ENCODE measurements at regions not wholly inside any gene's neighbourhood (a gene's known extent, or its start where the extent isn't known, plus 50 kb on each side); places are given as distances from the start of the nearest gene placed in this dataset.

DNA sequence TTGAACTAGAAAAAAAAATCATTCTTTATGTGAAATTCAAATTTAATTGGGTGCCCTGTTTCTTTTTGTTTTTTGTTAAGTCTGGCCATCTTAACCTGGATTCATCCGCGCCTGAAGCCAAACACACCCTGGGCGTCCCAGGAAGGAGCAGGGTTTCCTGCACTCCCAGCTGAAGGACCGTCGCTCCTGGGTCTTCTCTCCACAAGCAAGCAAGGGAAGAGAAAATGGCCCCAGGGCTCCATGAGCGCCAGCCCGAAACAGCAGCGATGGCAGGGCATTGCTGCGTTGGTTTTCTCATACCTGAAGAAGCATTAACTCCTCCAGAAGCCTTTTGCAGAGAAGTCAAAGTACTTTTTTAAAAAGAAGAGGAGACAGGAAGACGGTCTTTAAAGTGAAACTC, 105.4 kb upstream of the AFDN start:
- no peaks in the 10 kb centered on the region for H3K27me3 ChIP-seq (ENCODE audit: low read depth)
- H3K9me3 ChIP-seq = 0 out of 2 replicates have a peak, but pooled peaks cover 2% of the 10 kb centered on the region
- no peaks in the 10 kb centered on the region for H3K4me1 ChIP-seq
- no peak for DNase-seq (ENCODE audit: low spot score in 2 of 2)
- in situ Hi-C loops (cut with MboI; ENCODE audit: low sequenced_read_pairs) = no loop called here
- no peak overlapping the region for H3K4me3 ChIP-seq
- H3K36me3 ChIP-seq (replicated peaks) = no peaks in the 10 kb centered on the region

GRCh38 chr6:167722634-167723309, 103.9 kb upstream of the AFDN start:
- Histone ChIP-seq H3K4me3 (no peak overlapping the region), H3K4me1 (no peaks in the 10 kb centered on the region), H3K9me3 (0 out of 2 replicates have a peak, but pooled peaks cover under 1% of the 10 kb centered on the region), H3K27me3 (ENCODE audit: low read depth) (no peaks in the 10 kb centered on the region), H3K36me3 (replicated peaks) (no peaks in the 10 kb centered on the region)
- no peak for DNase-seq (ENCODE audit: low spot score in 2 of 2)
- in situ Hi-C loops (cut with MboI; ENCODE audit: low sequenced_read_pairs) = no loop called here

- in situ Hi-C loops (cut with MboI; ENCODE audit: low sequenced_read_pairs) = no loop called here
- Histone ChIP-seq H3K27me3 (ENCODE audit: low read depth) (no peaks in the 10 kb centered on the region), H3K4me3 (no peak overlapping the region), H3K36me3 (replicated peaks) (no peaks in the 10 kb centered on the region), H3K4me1 (no peaks in the 10 kb centered on the region), H3K9me3 (no peaks in the 10 kb centered on the region)
- no peak for DNase-seq (ENCODE audit: low spot score in 2 of 2)
Measured at GRCh38 chr6:167726043-167726621, 100.6 kb upstream of the AFDN start.

DNA sequence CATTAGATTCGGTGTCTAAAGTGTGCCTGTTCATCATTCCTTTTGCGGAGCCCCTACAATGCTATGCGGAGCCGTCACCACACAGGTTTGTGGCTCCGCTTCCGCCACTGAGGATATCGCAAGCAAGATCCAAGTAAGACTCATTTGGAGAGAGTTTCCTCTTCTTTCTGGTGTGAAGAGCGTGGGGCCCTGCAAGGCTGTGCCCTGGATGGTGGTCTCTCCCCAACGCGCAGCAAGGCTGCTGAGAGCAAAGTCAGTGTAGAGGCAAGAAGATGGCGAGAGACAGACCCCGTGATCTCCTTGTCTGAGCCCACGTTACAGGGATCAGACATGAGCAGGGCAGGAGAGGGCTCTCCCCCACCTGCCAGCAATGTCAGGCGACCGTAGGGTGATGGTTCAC, 96.3 kb upstream of the AFDN start:
- in situ Hi-C loops (cut with MboI; ENCODE audit: low sequenced_read_pairs) = no loop called here
- DNase-seq (ENCODE audit: low spot score in 2 of 2) = no peak
- Histone ChIP-seq H3K36me3 (replicated peaks) (no peaks in the 10 kb centered on the region), H3K4me3 (no peak overlapping the region), H3K9me3 (no peaks in the 10 kb centered on the region), H3K4me1 (no peaks in the 10 kb centered on the region), H3K27me3 (ENCODE audit: low read depth) (no peaks in the 10 kb centered on the region)

DNA sequence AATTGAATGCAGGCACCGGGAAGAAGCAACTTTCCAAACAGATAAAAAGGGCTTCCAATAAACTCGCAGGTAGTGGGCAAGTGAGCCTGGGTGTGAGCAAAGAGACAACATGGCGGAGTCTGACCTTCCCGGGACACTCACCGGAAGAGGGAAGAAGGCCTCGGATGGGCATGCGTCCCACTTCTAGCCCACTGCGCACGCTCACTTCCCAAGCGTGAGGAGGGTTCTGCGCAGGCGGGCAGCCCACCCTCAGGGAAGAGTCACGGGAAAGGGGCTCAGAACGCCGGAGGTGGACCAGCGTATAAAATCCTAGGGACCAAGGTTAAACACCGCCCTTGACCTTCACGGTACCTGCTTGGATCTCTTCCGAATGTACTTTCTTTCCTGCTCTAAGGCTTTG, 95.5 kb upstream of the AFDN start:
- in situ Hi-C loops (cut with MboI; ENCODE audit: low sequenced_read_pairs) = no loop called here
- no peak overlapping the region for H3K4me3 ChIP-seq
- DNase-seq (ENCODE audit: low spot score in 2 of 2) = no peak
- no peaks in the 10 kb centered on the region for H3K27me3 ChIP-seq (ENCODE audit: low read depth)
- H3K9me3 ChIP-seq = no peaks in the 10 kb centered on the region
- no peaks in the 10 kb centered on the region for H3K36me3 ChIP-seq (replicated peaks)
- no peaks in the 10 kb centered on the region for H3K4me1 ChIP-seq

- no peak for DNase-seq (ENCODE audit: low spot score in 2 of 2)
- H3K36me3 ChIP-seq (replicated peaks) = no peaks in the 10 kb centered on the region
- no peaks in the 10 kb centered on the region for H3K4me1 ChIP-seq
- H3K9me3 ChIP-seq = no peaks in the 10 kb centered on the region
- H3K4me3 ChIP-seq = no peak overlapping the region
- in situ Hi-C loops (cut with MboI; ENCODE audit: low sequenced_read_pairs) = no loop called here
- no peaks in the 10 kb centered on the region for H3K27me3 ChIP-seq (ENCODE audit: low read depth)
Measured at GRCh38 chr6:167731731-167732422, 94.8 kb upstream of the AFDN start.

DNA sequence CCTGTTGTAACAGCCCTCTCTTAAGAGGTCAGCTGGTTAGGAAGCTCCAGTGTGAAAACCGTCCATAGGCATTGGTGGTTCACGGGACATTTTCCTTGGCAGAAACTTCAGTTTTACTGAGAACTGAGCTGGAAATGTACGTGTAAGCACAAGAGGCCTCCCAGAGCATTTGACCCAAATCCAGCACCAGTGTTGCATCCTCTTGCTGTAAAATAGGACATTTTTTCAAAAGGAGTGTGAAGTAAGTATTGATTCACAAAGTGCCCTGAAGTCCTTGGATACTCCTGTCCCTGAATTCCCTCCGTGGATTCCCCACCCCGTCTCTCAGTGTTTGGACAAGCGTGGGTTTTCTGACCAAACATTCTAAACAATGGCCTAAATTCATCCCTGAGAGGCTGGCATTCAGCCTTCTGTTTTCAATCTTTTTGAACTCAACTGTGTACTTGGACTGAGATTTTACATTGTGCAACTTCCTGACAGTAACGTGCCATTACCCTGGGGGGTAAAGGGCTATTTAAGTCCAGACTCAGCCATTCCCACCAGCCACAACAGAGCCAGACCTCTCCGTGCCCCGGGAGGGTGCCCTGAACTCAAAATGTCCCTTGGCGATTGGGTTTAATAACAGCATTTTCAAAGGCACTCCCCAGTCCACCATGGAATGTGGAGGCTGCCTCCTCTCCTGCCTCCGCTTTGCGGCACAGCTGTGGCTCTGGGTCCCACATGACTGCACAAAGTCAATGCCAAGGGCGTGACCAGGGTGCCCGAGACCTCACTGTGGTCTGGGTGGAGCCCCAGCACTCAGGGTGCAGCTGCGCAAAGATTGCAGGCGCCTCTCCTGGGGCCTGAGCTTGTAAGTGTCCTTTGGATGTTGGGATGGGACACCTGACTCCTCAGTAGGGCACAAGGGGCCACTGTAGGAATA, 92.7 kb upstream of the AFDN start:
- no peaks in the 10 kb centered on the region for H3K9me3 ChIP-seq
- no peaks in the 10 kb centered on the region for H3K36me3 ChIP-seq (replicated peaks)
- no peaks in the 10 kb centered on the region for H3K4me1 ChIP-seq
- no peak for DNase-seq (ENCODE audit: low spot score in 2 of 2)
- no peaks in the 10 kb centered on the region for H3K27me3 ChIP-seq (ENCODE audit: low read depth)
- H3K4me3 ChIP-seq = no peak overlapping the region
- in situ Hi-C loops (cut with MboI; ENCODE audit: low sequenced_read_pairs) = no loop called here

DNA sequence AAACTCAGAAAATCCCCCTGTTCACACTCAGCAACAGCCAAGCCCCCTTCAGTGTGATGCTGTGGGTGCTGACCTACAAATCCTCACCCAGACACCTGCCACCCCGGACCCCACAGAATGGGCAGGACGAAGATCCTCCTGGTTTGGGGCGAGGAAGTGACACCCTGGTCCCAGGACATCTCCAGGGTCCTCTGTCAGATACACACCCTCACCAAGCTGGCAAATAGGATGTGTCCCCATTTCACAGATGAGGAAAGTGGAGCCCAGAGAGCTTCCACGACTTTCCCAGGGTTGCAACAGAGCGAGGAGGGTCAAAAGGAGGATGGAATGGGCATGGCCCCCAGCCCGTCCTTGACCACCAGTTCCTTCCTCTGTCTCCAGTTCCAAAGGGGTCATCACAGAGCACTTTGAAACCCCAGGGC, 92.0 kb upstream of the AFDN start:
- Histone ChIP-seq H3K4me1 (no peaks in the 10 kb centered on the region), H3K36me3 (replicated peaks) (no peaks in the 10 kb centered on the region), H3K27me3 (ENCODE audit: low read depth) (no peaks in the 10 kb centered on the region), H3K4me3 (no peak overlapping the region), H3K9me3 (no peaks in the 10 kb centered on the region)
- DNase-seq (ENCODE audit: low spot score in 2 of 2) = no peak
- in situ Hi-C loops (cut with MboI; ENCODE audit: low sequenced_read_pairs) = no loop called here

- no peak for DNase-seq (ENCODE audit: low spot score in 2 of 2)
- no peaks in the 10 kb centered on the region for H3K27me3 ChIP-seq (ENCODE audit: low read depth)
- H3K9me3 ChIP-seq = no peaks in the 10 kb centered on the region
- H3K4me3 ChIP-seq = no peak overlapping the region
- in situ Hi-C loops (cut with MboI; ENCODE audit: low sequenced_read_pairs) = no loop called here
- no peaks in the 10 kb centered on the region for H3K4me1 ChIP-seq
- no peaks in the 10 kb centered on the region for H3K36me3 ChIP-seq (replicated peaks)
Measured at GRCh38 chr6:167735084-167735950, 91.4 kb upstream of the AFDN start.

DNA sequence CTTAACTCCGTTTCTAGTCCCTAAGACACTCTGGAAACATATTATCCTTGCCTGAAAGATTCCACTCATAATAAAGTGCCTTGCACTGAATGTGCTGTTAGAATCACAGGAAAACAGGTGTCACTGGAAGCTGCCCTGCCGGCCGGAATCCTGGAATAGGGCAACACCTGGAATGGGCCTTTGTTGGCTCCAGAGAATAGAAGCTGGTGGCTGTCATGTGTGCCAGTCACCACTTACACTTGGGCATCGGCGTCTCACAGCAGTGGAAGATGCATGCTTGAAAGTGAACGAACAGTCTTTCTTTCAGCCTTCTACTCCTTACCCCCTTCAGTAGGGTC, 90.8 kb upstream of the AFDN start:
- Histone ChIP-seq H3K36me3 (replicated peaks) (no peaks in the 10 kb centered on the region), H3K4me1 (no peaks in the 10 kb centered on the region)
- no peak for DNase-seq (ENCODE audit: low spot score in 2 of 2)

GRCh38 chr6:167736486-167737204, 90.1 kb upstream of the AFDN start:
- Histone ChIP-seq H3K4me3 (no peak overlapping the region), H3K36me3 (replicated peaks) (no peaks in the 10 kb centered on the region), H3K9me3 (no peaks in the 10 kb centered on the region), H3K4me1 (no peaks in the 10 kb centered on the region), H3K27me3 (ENCODE audit: low read depth) (no peaks in the 10 kb centered on the region)
- in situ Hi-C loops (cut with MboI; ENCODE audit: low sequenced_read_pairs) = no loop called here
- DNase-seq (ENCODE audit: low spot score in 2 of 2) = no peak

More for the DNA sequence above, 90.8 kb upstream of the AFDN start:
- in situ Hi-C loops (cut with MboI; ENCODE audit: low sequenced_read_pairs) = no loop called here
- H3K9me3 ChIP-seq = no peaks in the 10 kb centered on the region
- no peaks in the 10 kb centered on the region for H3K27me3 ChIP-seq (ENCODE audit: low read depth)
- H3K4me3 ChIP-seq = no peak overlapping the region

DNA sequence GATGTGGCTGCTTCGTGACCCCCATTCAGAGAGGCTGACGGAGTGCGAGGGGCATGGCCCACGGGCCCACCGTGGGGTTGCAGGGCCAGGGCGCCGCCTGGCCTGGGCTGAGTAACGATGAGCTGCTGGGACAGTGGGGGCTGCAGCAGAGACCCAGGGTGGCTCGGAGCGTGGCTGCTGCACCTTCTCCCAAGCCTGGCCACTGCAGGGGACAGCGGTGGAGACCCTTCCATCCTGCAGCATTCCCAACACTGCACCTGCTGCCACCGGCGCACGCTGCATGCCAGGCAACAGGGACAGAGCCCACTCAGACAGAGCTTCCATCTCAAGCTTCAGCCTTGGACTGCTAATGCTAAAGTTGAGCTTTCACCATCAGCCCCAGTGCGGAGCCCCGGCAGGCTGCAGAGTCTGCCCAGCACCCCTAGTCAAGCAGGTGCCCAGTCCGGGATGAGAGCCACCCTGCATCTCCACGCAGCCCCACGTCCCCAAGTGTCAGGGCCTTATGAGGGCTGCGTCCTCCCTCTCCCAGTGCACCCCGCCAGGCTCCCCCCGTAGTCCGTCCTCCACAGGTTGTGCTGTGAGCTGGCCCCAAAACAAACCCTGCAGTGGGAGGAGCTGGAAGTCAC, 89.4 kb upstream of the AFDN start:
- Histone ChIP-seq H3K4me3 (no peak overlapping the region), H3K9me3 (no peaks in the 10 kb centered on the region), H3K27me3 (ENCODE audit: low read depth) (no peaks in the 10 kb centered on the region), H3K36me3 (replicated peaks) (no peaks in the 10 kb centered on the region), H3K4me1 (no peaks in the 10 kb centered on the region)
- in situ Hi-C loops (cut with MboI; ENCODE audit: low sequenced_read_pairs) = no loop called here
- DNase-seq (ENCODE audit: low spot score in 2 of 2) = no peak
